SKM-1 treated with dmso at 0.1 percent for 144 hours (cell line): ENCODE measurements at regions not wholly inside any gene's neighbourhood (a gene's known extent, or its start where the extent isn't known, plus 50 kb on each side); places are given as distances from the start of the nearest gene placed in this dataset.
"Not testable (repeated sequence)": the region's sequence is repeated elsewhere in the genome, so short reads cannot be mapped to it uniquely, and the experiment has no call there.

Experiments
- DNase-seq: peaks from one replicate; lab custom pipeline; 2025; ENCODE audit not compliant: unreplicated experiment; lab: John Stamatoyannopoulos, UW

GRCh38 chr13:59368693-59369092 lies 795.0 kb downstream of the DIAPH3 start:
- no peak for DNase-seq

GRCh38 chr13:59371229-59371628 lies 792.5 kb downstream of the DIAPH3 start:
- DNase-seq = no peak

- no peak for DNase-seq
These were observed 790.4 kb downstream of the DIAPH3 start for GRCh38 chr13:59373341-59373740.

GRCh38 chr13:59374691-59375090 lies 789.0 kb downstream of the DIAPH3 start:
- DNase-seq = no peak

- DNase-seq = no peak
These were observed 779.6 kb downstream of the DIAPH3 start for GRCh38 chr13:59384154-59384553.

GRCh38 chr13:59391696-59392095 lies 772.0 kb downstream of the DIAPH3 start:
- DNase-seq = peak; percentile 80

- no peak for DNase-seq
These were observed 771.4 kb downstream of the DIAPH3 start for GRCh38 chr13:59392328-59392727.

- DNase-seq = no peak
These were observed 769.2 kb downstream of the DIAPH3 start for GRCh38 chr13:59394496-59394895.

- DNase-seq = no peak
These were observed 765.6 kb downstream of the DIAPH3 start for GRCh38 chr13:59398127-59398526.

- DNase-seq = no peak
These were observed 765.1 kb downstream of the DIAPH3 start for GRCh38 chr13:59398661-59399060.

GRCh38 chr13:59399513-59399912 lies 764.2 kb downstream of the DIAPH3 start:
- DNase-seq = no peak

GRCh38 chr13:59404331-59404730 lies 759.4 kb downstream of the DIAPH3 start:
- no peak for DNase-seq

GRCh38 chr13:59407251-59407650 lies 756.5 kb downstream of the DIAPH3 start:
- DNase-seq = not testable (repeated sequence)

- no peak for DNase-seq
These were observed 755.0 kb downstream of the DIAPH3 start for GRCh38 chr13:59408738-59409137.

- no peak for DNase-seq
These were observed 754.5 kb downstream of the DIAPH3 start for GRCh38 chr13:59409211-59409610.

GRCh38 chr13:59409634-59410200 lies 754.0 kb downstream of the DIAPH3 start:
- no peak for DNase-seq

GRCh38 chr13:59413126-59413525 lies 750.6 kb downstream of the DIAPH3 start:
- DNase-seq = peak; percentile 31

GRCh38 chr13:59414006-59414405 lies 749.7 kb downstream of the DIAPH3 start:
- DNase-seq = no peak

GRCh38 chr13:59415498-59415897 lies 748.2 kb downstream of the DIAPH3 start:
- DNase-seq = no peak

- DNase-seq = no peak
These were observed 747.2 kb downstream of the DIAPH3 start for GRCh38 chr13:59416561-59416960.

- no peak for DNase-seq
These were observed 741.1 kb downstream of the DIAPH3 start for GRCh38 chr13:59422646-59423045.

- DNase-seq = no peak
These were observed 739.9 kb downstream of the DIAPH3 start for GRCh38 chr13:59423708-59424340.

- no peak for DNase-seq
These were observed 739.1 kb downstream of the DIAPH3 start for GRCh38 chr13:59424661-59425060.
